Neural crest cell (in vitro differentiated cells): ENCODE measurements at regions not wholly inside any gene's neighbourhood (a gene's known extent, or its start where the extent isn't known, plus 50 kb on each side); places are given as distances from the start of the nearest gene placed in this dataset.

Experiments used
- DNase-seq: peaks from one replicate; pipeline ENCODE4 v3.0.0; 2021; ENCODE audit warnings: low read depth, mixed read lengths, low spot score
- H3K27ac Mint-ChIP-seq: one replicate; pipeline ENCODE4 v1.8.0; 2021; ENCODE audit warnings: mild to moderate bottlenecking, mixed read lengths; ENCODE audit not compliant: unreplicated experiment
- H3K27me3 Mint-ChIP-seq: 2 replicates; pipeline ENCODE4 v1.8.0; 2021; ENCODE audit warnings: low read depth, mild to moderate bottlenecking, mixed read lengths
- H3K36me3 Mint-ChIP-seq: 2 replicates; pipeline ENCODE4 v1.8.0; 2021; ENCODE audit warnings: low read depth, mild to moderate bottlenecking, mixed read lengths
- H3K4me1 Mint-ChIP-seq: 2 replicates; pipeline ENCODE4 v1.8.0; 2021; ENCODE audit warnings: mixed read lengths
- H3K4me3 Mint-ChIP-seq: one replicate; pipeline ENCODE4 v1.8.0; 2021; ENCODE audit warnings: mild to moderate bottlenecking, mixed read lengths
- H3K9me3 Mint-ChIP-seq: 2 replicates; pipeline ENCODE4 v1.8.0; 2021; ENCODE audit warnings: mixed read lengths
- CTCF ChIP-seq: fragments of 200-600 bp; sonication (generic); conservative IDR thresholded peaks from 2 replicates; pipeline ENCODE4 v1.5.0; 2021; ENCODE audit warnings: antibody characterized with exemption, mild to moderate bottlenecking

- peaks cover 6% of the 10 kb centered on the region for H3K36me3 Mint-ChIP-seq
- no peaks in the 10 kb centered on the region for H3K4me1 Mint-ChIP-seq
- DNase-seq: no peak
- no peak overlapping the region for H3K27ac Mint-ChIP-seq
- peaks cover 13% of the 10 kb centered on the region for H3K9me3 Mint-ChIP-seq
- H3K4me3 Mint-ChIP-seq: no peak overlapping the region
- H3K27me3 Mint-ChIP-seq: no peaks in the 10 kb centered on the region
- no peak for TF ChIP-seq CTCF
These were observed 447.7 kb upstream of the CTSO start for GRCh38 chr4:156401371-156401770.

GRCh38 chr4:156396534-156396933, 442.9 kb upstream of the CTSO start:
- Mint-ChIP-seq H3K9me3 (peaks cover 5% of the 10 kb centered on the region), H3K4me3 (no peak overlapping the region), H3K27me3 (no peaks in the 10 kb centered on the region), H3K36me3 (no peaks in the 10 kb centered on the region), H3K4me1 (no peaks in the 10 kb centered on the region), H3K27ac (no peak overlapping the region)
- DNase-seq: no peak
- no peak for TF ChIP-seq CTCF

GRCh38 chr4:156391325-156391653, 437.6 kb upstream of the CTSO start:
- Mint-ChIP-seq H3K36me3 (no peaks in the 10 kb centered on the region), H3K4me1 (no peaks in the 10 kb centered on the region), H3K27ac (no peak overlapping the region), H3K4me3 (no peak overlapping the region), H3K9me3 (peaks cover 5% of the 10 kb centered on the region), H3K27me3 (no peaks in the 10 kb centered on the region)
- no peak for TF ChIP-seq CTCF
- no peak for DNase-seq

- no peak for DNase-seq
- no peak overlapping the region for H3K27ac Mint-ChIP-seq
- H3K4me1 Mint-ChIP-seq: no peaks in the 10 kb centered on the region
- no peak overlapping the region for H3K4me3 Mint-ChIP-seq
- no peaks in the 10 kb centered on the region for H3K36me3 Mint-ChIP-seq
- TF ChIP-seq CTCF: no peak
- H3K27me3 Mint-ChIP-seq: no peaks in the 10 kb centered on the region
- peaks cover 5% of the 10 kb centered on the region for H3K9me3 Mint-ChIP-seq
These were observed 437.1 kb upstream of the CTSO start for GRCh38 chr4:156390599-156391324.

- no peaks in the 10 kb centered on the region for H3K27me3 Mint-ChIP-seq
- no peak for DNase-seq
- H3K4me1 Mint-ChIP-seq: no peaks in the 10 kb centered on the region
- H3K9me3 Mint-ChIP-seq: peaks cover 2% of the 10 kb centered on the region
- no peak for TF ChIP-seq CTCF
- H3K27ac Mint-ChIP-seq: no peak overlapping the region
- H3K36me3 Mint-ChIP-seq: no peaks in the 10 kb centered on the region
- no peak overlapping the region for H3K4me3 Mint-ChIP-seq
These were observed 435.2 kb upstream of the CTSO start for GRCh38 chr4:156388826-156389225.
